Erythroblast (primary cell): ENCODE measurements at regions not wholly inside any gene's neighbourhood (a gene's known extent, or its start where the extent isn't known, plus 50 kb on each side); places are given as distances from the start of the nearest gene placed in this dataset.

Experiments
- DNase-seq, 2 experiments: peaks; one replicate each; lab custom pipeline; 2025; lab: John Stamatoyannopoulos, UW
- GATA1 ChIP-seq: IDR thresholded peaks from 2 replicates; pipeline ENCODE4 v1.6.1; 2011; ENCODE audit warnings: low read depth, mild to moderate bottlenecking, control low read depth, low read length, moderate library complexity
- POLR2A ChIP-seq: IDR thresholded peaks from 2 replicates; pipeline ENCODE4 v1.6.1; 2011; ENCODE audit warnings: mild to moderate bottlenecking, low read length

GRCh38 chr2:220697011-220697410 is 875.1 kb downstream of the EPHA4 start:
- no peak for DNase-seq

GRCh38 chr2:220701115-220701514 is 871.0 kb downstream of the EPHA4 start:
- no peak for TF ChIP-seq POLR2A
- TF ChIP-seq GATA1: no peak

More at GRCh38 chr2:220697011-220697410, 875.1 kb downstream of the EPHA4 start:
- TF ChIP-seq GATA1 (no peak), POLR2A (no peak)

GRCh38 chr2:220703279-220703678 is 868.8 kb downstream of the EPHA4 start:
- no peak for TF ChIP-seq POLR2A
- no peak for TF ChIP-seq GATA1
- DNase-seq: no peak

More at GRCh38 chr2:220701115-220701514, 871.0 kb downstream of the EPHA4 start:
- DNase-seq: no peak

GRCh38 chr2:220704081-220704480 is 868.0 kb downstream of the EPHA4 start:
- no peak for DNase-seq
- TF ChIP-seq GATA1 (no peak), POLR2A (no peak)

GRCh38 chr2:220704810-220705209 is 867.3 kb downstream of the EPHA4 start:
- DNase-seq: no peak
- TF ChIP-seq POLR2A (no peak), GATA1 (no peak)

- no peak for TF ChIP-seq GATA1
- TF ChIP-seq POLR2A: no peak
- DNase-seq: no peak
These were observed 866.4 kb downstream of the EPHA4 start for GRCh38 chr2:220705678-220706077.

- DNase-seq: no peak
- no peak for TF ChIP-seq POLR2A
- TF ChIP-seq GATA1: no peak
These were observed 864.8 kb downstream of the EPHA4 start for GRCh38 chr2:220707261-220707660.

GRCh38 chr2:220708366-220708765 is 863.7 kb downstream of the EPHA4 start:
- TF ChIP-seq GATA1: no peak
- TF ChIP-seq POLR2A: no peak
- DNase-seq: no peak

GRCh38 chr2:220717283-220717682 is 854.8 kb downstream of the EPHA4 start:
- no peak for DNase-seq

GRCh38 chr2:220736778-220737177 is 835.3 kb downstream of the EPHA4 start:
- DNase-seq: no peak
- TF ChIP-seq GATA1 (no peak), POLR2A (no peak)

More at GRCh38 chr2:220717283-220717682, 854.8 kb downstream of the EPHA4 start:
- TF ChIP-seq GATA1: no peak
- no peak for TF ChIP-seq POLR2A

- DNase-seq: no peak
- TF ChIP-seq GATA1: no peak
- TF ChIP-seq POLR2A: no peak
These were observed 828.9 kb downstream of the EPHA4 start for GRCh38 chr2:220743203-220743602.

- TF ChIP-seq GATA1 (no peak), POLR2A (no peak)
- DNase-seq: no peak
These were observed 827.2 kb downstream of the EPHA4 start for GRCh38 chr2:220744861-220745260.

GRCh38 chr2:220745682-220746081 is 826.4 kb downstream of the EPHA4 start:
- DNase-seq: no peak
- TF ChIP-seq GATA1: no peak
- no peak for TF ChIP-seq POLR2A

GRCh38 chr2:220747736-220748135 is 824.4 kb downstream of the EPHA4 start:
- TF ChIP-seq GATA1 (no peak), POLR2A (no peak)
- DNase-seq: no peak

- TF ChIP-seq POLR2A: no peak
- TF ChIP-seq GATA1: no peak
- no peak for DNase-seq
These were observed 823.1 kb downstream of the EPHA4 start for GRCh38 chr2:220748875-220749479.
